ENCODE measurements at regions not wholly inside any gene's neighbourhood (a gene's known extent, or its start where the extent isn't known, plus 50 kb on each side); places are given as distances from the start of the nearest gene placed in this dataset.

DNA sequence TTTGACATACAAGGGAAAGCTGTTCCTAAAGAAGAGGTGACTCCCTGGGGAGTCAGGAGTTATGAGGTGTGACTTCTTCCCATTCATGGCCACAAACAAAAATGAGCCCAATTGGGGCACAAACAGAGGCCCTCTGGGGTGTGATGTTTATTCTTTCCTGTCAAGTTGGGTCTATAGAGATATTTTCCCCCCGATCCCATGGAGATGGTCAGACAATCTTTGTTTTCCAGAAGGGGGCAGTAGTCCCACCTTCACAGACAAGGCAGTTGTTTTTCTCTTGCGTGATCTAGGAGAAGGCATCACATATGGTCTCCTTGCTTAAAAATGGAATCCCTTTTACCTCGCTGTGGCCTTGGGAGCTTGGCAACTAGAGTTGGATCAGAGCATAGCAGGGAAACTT is 110.3 kb downstream of the MFSD1 start:
- TF ChIP-seq, protein P1, sequence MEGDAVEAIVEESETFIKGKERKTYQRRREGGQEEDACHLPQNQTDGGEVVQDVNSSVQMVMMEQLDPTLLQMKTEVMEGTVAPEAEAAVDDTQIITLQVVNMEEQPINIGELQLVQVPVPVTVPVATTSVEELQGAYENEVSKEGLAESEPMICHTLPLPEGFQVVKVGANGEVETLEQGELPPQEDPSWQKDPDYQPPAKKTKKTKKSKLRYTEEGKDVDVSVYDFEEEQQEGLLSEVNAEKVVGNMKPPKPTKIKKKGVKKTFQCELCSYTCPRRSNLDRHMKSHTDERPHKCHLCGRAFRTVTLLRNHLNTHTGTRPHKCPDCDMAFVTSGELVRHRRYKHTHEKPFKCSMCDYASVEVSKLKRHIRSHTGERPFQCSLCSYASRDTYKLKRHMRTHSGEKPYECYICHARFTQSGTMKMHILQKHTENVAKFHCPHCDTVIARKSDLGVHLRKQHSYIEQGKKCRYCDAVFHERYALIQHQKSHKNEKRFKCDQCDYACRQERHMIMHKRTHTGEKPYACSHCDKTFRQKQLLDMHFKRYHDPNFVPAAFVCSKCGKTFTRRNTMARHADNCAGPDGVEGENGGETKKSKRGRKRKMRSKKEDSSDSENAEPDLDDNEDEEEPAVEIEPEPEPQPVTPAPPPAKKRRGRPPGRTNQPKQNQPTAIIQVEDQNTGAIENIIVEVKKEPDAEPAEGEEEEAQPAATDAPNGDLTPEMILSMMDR (IDR thresholded peaks at IDR 0.05; ENCODE audit: low read depth, low read length), result no peak
- no peak for TF ChIP-seq POLR2A (IDR thresholded peaks at IDR 0.05; ENCODE audit: extremely low read depth, insufficient read length)
- TF ChIP-seq, protein P2, sequence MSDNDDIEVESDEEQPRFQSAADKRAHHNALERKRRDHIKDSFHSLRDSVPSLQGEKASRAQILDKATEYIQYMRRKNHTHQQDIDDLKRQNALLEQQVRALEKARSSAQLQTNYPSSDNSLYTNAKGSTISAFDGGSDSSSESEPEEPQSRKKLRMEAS (IDR thresholded peaks at IDR 0.05; ENCODE audit: low read depth, low read length), result no peak

Measured in NB4 (cell line).